Astrocyte of the spinal cord (primary cell): ENCODE measurements at regions not wholly inside any gene's neighbourhood (a gene's known extent, or its start where the extent isn't known, plus 50 kb on each side); places are given as distances from the start of the nearest gene placed in this dataset.
"Not testable (repeated sequence)": the region's sequence is repeated elsewhere in the genome, so short reads cannot be mapped to it uniquely, and the experiment has no call there.

Source experiments
- DNase-seq: peaks from one replicate; pipeline ENCODE4 v3.0.0; 2011; ENCODE audit warnings: low read depth, low spot score
- H3K4me3 ChIP-seq: 2 replicates; pipeline ENCODE4 v1.5.1; 2011; ENCODE audit warnings: low read depth, mild to moderate bottlenecking, low read length, moderate library complexity
- in situ Hi-C: cut with HindIII; loops from 2 replicates; pipeline ENCODE4 v1.10.0; 2017; ENCODE audit warnings: low sequenced_read_pairs
- TF ChIP-seq, protein P1 (sequence below): IDR thresholded peaks from 2 replicates; pipeline ENCODE4 v1.5.1; 2012; ENCODE audit warnings: low read depth, mild to moderate bottlenecking, low read length, inconsistent platforms

DNA sequence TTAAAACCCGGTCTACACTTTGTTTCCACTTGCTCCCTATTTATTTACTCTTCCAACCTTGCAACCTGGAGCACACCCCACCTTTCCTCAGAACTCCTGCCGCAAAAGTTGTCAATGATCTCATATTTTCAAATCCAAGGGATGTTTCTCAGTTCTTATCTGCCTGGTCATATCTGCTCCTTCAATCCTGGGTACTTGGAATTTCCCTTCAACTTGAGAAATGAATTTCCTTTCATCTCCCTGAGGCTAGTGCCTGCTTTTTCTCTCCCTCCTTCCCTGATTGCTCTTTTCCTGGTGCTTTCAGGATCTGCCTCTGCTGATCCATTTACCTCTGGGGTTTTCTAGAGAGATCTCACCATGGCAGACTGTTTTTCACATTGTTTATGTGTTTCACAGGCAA lies 154.8 kb upstream of the IRS2 start:
- in situ Hi-C loops = no loop called here
- no peak for DNase-seq
- TF ChIP-seq, protein P1, sequence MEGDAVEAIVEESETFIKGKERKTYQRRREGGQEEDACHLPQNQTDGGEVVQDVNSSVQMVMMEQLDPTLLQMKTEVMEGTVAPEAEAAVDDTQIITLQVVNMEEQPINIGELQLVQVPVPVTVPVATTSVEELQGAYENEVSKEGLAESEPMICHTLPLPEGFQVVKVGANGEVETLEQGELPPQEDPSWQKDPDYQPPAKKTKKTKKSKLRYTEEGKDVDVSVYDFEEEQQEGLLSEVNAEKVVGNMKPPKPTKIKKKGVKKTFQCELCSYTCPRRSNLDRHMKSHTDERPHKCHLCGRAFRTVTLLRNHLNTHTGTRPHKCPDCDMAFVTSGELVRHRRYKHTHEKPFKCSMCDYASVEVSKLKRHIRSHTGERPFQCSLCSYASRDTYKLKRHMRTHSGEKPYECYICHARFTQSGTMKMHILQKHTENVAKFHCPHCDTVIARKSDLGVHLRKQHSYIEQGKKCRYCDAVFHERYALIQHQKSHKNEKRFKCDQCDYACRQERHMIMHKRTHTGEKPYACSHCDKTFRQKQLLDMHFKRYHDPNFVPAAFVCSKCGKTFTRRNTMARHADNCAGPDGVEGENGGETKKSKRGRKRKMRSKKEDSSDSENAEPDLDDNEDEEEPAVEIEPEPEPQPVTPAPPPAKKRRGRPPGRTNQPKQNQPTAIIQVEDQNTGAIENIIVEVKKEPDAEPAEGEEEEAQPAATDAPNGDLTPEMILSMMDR = no peak
- no peak overlapping the region for H3K4me3 ChIP-seq

DNA sequence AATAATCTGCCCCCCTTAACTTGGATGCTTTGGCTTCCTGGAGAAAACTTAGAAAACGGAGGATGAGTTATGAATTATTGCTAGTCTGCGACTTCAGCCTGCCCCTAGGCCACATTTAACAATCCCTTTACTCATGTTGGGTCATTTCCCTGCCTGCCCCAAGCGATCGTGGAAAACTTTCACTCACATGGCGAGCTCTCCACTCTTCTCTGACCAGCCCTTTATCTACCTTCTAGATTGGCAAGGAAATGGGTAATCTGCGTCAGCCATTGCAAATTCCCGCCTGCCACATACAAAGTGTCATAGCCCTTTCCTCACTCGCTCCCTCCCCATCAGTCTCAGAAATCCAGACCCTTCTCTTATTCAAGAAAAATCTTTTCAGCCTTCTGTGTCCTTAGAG lies 154.3 kb upstream of the IRS2 start:
- in situ Hi-C loops = no loop called here
- TF ChIP-seq, protein P1 = no peak
- H3K4me3 ChIP-seq = no peak overlapping the region
- no peak for DNase-seq

DNA sequence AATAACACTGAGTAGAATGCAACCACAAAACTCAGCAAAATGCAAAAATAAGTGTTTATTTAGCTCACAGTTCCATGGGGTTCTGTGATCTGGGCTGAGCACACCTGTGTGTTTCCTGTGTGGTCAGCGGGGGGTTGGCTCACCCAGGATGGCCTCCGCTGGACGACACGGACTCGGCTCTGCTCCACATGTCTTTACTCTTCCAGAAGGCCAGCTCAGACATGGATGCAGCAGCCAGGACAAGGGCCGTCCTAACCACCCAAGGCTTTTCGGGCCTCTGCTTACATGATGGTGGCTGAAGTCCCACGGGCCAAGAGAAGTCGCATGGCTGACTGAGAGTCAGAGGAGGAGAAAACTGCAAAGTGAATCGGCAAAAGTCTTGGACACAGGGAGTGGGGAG lies 153.5 kb upstream of the IRS2 start:
- TF ChIP-seq, protein P1 = no peak
- in situ Hi-C loops = no loop called here
- H3K4me3 ChIP-seq = no peak overlapping the region
- DNase-seq = no peak

DNA sequence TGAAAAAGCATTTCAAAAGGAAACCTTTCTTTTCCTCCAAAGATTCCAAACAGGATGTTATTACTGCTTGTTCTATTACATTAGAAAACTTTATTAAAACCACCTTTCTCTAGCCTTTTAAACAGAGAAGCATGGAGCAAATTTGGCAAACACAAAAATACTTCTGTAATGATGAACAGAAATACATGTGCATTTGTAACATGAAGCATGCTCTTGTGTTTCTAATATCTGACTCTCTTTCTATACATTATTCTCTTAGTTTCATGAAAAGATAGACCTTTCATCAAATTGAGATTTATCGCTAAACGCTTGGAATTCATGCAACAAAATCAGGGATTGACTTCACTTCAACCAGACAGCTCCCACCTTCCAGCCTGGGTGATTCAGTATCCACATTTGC lies 152.8 kb upstream of the IRS2 start:
- TF ChIP-seq, protein P1 = no peak
- in situ Hi-C loops = no loop called here
- H3K4me3 ChIP-seq = no peak overlapping the region
- DNase-seq = no peak

DNA sequence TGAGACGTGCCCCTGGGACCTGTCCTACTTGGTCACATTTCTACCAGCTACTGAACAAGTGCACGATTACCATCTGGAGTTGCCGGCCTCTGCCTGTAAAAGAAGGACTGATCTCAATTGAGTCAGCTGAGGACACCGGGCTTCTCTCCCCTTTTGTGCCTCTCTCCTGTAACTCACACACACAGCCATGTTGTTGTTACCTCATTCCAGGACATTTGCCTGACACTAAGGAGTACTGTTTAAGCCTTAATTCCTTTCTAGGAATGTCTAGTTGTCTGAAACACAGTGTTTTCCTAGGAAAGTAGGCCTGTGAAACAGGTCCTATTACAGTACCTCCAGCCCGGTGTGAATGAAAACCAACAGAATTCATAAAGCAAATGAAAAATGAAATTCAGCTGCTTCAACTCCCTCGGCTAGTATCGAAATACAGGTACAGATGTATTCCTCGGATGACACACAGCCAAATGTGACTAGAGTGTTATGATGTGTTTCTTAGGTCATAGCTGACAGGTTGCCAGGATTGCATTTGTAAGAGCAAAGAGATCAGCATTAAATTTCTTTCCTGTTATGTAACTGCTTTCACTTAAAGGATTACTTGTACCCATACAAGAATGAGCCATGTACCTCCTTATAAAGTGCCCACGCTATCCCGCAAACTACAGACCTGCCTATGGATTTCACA lies 152.0 kb upstream of the IRS2 start:
- in situ Hi-C loops = no loop called here
- no peak overlapping the region for H3K4me3 ChIP-seq
- DNase-seq = peak; percentile 71
- TF ChIP-seq, protein P1 = no peak

DNA sequence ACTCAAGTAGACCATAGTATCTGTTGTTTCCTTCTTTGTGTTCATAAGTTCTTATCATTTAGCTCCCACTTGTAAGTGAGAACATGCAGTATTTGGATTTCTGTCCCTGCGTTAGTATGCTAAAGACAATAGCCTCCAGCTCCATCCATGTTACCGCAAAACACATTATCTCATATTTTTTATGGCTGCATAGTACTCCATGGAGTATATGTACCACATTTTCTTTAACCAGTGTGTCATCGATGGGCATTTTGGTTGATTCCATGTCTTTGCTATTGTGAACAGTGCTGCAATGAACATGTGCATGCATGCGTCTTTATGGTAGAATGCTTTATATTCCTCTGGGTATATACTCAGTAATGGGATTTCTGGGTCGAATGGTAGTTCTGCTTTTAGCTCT lies 148.1 kb upstream of the IRS2 start:
- in situ Hi-C loops, DNase-seq, H3K4me3 ChIP-seq: not testable (repeated sequence)

DNA sequence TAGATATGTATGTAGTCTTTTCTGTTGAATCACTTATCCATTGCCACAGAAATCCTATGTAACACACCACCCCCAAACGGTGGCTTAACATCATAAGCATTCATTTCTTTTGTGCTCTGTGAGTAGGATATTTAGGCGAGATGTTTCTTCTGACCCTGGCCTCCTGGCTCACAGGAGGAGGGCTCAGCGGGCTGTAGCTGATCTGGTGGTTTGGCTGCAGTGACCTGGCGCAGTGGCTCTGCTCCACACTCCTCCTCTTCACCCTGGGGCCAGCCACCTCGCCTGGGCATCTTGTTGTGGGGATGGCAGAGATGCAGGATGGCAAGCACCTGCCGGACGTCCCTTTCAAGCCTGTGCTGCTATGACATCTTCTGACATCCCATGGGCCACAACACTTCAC lies 147.1 kb upstream of the IRS2 start:
- TF ChIP-seq, protein P1 = no peak
- in situ Hi-C loops = no loop called here
- H3K4me3 ChIP-seq = no peak overlapping the region
- DNase-seq = no peak
